ENCODE measurements at regions not wholly inside any gene's neighbourhood (a gene's known extent, or its start where the extent isn't known, plus 50 kb on each side); places are given as distances from the start of the nearest gene placed in this dataset.
"Not testable (repeated sequence)": the region's sequence is repeated elsewhere in the genome, so short reads cannot be mapped to it uniquely, and the experiment has no call there.

DNA sequence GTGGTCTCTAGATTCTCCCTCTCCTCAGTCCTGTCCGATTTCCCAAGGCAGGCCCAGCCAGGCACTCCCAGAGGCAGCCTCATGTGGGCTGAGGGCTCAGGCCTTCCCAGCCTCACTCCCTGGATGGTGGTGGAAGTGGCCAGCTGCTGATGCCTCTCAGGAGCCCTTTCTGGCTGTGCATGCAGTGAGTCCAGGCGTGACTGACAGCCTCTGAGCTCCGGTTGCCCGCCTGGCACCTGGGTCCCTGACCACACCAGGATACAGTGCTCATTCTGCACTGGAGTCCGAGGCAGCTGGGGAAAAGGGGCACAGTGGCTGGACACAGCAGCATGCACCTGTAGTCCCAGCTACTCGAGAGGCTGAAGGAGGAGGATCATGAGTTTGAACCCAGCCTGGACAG lies 132.6 kb downstream of the CUL2 start:
- H3K4me3 ChIP-seq (ENCODE audit: insufficient read depth, low read depth, low read length): no peak overlapping the region
- no peaks in the 10 kb centered on the region for H3K27me3 ChIP-seq (ENCODE audit: control insufficient read depth, insufficient read depth, low read length)
- no peak for DNase-seq
- no peaks in the 10 kb centered on the region for H3K36me3 ChIP-seq (replicated peaks; ENCODE audit: control insufficient read depth, insufficient read depth, low read length)

- no peaks in the 10 kb centered on the region for H3K36me3 ChIP-seq (replicated peaks; ENCODE audit: control insufficient read depth, insufficient read depth, low read length)
- no peak for DNase-seq
- no peaks in the 10 kb centered on the region for H3K27me3 ChIP-seq (ENCODE audit: control insufficient read depth, insufficient read depth, low read length)
- no peak overlapping the region for H3K4me3 ChIP-seq (ENCODE audit: insufficient read depth, low read depth, low read length)
Observed at GRCh38 chr10:34956756-34957155, 133.4 kb downstream of the CUL2 start.

GRCh38 chr10:34955391-34955790 lies 134.8 kb downstream of the CUL2 start:
- Histone ChIP-seq H3K4me3 (ENCODE audit: insufficient read depth, low read depth, low read length) (no peak overlapping the region), H3K36me3 (replicated peaks; ENCODE audit: control insufficient read depth, insufficient read depth, low read length) (no peaks in the 10 kb centered on the region)
- DNase-seq: no peak

DNA sequence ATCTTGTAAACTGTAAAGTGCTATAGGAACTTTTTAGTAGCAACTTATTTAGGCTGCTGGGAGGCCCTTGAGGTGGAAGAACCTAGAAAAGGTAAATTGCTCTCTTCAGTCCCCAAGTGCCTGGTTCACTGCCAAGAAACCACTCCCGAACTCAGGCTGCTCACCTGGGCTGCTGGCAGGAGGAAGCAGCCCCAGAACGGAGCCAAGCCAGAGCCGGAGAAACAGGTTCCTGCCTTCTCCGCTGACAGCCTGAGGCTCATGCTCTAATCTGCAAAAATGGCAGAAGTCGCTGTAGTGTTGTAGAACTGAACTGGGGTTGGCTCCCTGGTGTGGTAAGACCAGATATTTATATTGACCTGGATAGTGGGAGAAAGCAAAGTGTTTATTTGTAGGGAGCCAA lies 136.0 kb downstream of the CUL2 start:
- Histone ChIP-seq H3K36me3 (replicated peaks; ENCODE audit: control insufficient read depth, insufficient read depth, low read length) (no peaks in the 10 kb centered on the region), H3K27me3 (ENCODE audit: control insufficient read depth, insufficient read depth, low read length) (no peaks in the 10 kb centered on the region), H3K4me3 (ENCODE audit: insufficient read depth, low read depth, low read length) (no peak overlapping the region)
- DNase-seq: no peak

More at GRCh38 chr10:34955391-34955790, 134.8 kb downstream of the CUL2 start:
- no peaks in the 10 kb centered on the region for H3K27me3 ChIP-seq (ENCODE audit: control insufficient read depth, insufficient read depth, low read length)

DNA sequence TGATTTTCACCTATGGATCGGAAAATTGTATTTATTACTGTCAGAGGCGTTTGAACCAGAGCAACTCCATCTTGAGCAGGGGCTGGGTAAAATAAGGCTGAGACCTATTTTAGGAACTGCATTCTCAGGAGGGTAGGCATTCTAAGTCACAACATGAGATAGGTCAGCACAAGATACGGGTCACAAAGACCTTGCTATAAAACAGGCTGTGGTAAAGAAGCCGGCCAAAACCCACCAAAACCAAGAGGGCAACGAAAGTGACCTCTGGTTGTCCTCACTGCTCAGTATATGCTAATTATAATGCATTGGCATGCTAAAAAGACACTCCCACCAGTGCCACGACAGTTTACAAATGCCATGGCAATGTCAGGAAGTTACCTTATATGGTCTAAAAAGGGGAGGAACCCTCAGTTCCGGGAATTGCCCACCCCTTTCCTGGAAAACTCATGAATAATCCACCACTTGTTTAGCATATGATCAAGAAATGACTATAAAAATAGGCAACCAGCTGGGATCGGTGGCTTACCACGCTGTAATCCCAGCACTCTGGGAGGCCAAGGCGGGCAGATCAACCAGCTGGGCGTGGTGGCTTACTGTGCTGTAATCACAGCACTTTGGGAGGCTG lies 136.3 kb upstream of the PARD3 start:
- not testable (repeated sequence) for DNase-seq; H3K4me3 ChIP-seq (ENCODE audit: insufficient read depth, low read depth, low read length); H3K27me3 ChIP-seq (ENCODE audit: control insufficient read depth, insufficient read depth, low read length); H3K36me3 ChIP-seq (replicated peaks; ENCODE audit: control insufficient read depth, insufficient read depth, low read length)

DNA sequence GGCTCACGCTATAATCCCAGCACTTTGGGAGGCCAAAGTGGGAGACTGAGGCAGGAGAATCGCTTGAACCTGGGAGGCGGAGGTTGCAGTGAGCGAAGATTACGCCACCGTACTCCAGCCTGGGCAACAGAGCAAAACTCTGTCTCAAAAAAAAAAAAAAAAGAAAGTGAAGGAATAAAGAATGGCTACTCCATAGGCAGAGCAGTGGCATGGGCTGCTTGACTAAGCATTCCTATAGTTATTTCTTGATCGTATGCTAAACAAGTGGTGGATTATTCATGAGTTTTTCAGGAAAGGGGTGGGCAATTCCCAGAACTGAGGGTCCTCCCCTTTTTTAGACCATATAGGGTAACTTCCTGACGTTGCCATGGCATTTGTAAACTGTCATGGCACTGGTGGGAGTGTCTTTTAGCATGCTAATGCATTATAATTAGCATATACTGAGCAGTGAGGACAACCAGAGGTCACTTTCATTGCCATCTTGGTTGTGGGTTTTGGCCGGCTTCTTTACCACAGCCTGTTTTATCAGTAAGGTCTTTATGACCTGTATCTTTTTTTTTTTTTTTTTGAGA lies 130.9 kb upstream of the PARD3 start:
- not testable (repeated sequence) for H3K36me3 ChIP-seq (replicated peaks; ENCODE audit: control insufficient read depth, insufficient read depth, low read length); H3K27me3 ChIP-seq (ENCODE audit: control insufficient read depth, insufficient read depth, low read length); DNase-seq; H3K4me3 ChIP-seq (ENCODE audit: insufficient read depth, low read depth, low read length)

DNA sequence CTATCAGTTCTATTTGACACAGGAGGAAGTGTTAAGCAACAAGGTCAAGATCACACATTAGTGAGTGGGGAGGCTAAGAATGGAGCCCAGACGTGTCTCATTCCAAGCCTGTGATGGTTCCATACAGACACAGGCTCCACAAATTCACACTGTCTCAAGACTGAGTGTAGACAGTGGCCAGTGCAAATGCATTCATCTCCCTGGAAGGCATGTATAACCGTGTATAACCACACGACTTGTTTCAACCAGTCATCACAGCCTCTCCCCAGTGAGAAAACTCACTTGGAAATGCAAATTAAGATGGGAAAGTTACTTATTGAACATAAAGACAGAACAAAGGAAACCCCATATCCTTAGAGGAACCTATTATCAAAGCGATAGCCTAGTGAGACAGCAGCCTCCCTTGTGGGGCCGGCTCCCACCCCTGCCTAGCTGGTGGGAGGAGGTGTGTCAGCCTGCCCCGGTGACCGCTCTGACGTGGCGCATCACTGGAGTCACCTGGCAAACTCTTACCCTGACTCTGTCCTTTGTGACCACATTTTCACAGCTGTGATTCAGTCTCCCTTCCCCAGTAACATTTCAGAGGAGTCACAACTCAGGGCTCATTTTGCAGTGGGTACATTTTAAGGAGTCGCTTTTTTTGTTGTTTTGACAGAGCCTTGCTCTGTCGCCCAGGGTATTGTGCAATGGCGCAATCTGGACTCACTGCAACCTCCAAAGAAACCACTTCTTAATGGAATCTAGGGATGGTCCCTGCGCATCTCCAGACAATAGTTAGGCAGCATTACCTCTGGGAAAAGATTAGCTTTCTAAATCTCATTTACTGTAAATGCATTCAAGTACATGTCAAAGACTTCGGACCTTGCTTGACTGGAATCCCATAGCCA lies 126.6 kb upstream of the PARD3 start:
- H3K4me3 ChIP-seq (ENCODE audit: insufficient read depth, low read depth, low read length): no peak overlapping the region
- H3K27me3 ChIP-seq (ENCODE audit: control insufficient read depth, insufficient read depth, low read length): no peaks in the 10 kb centered on the region
- DNase-seq: no peak
- H3K36me3 ChIP-seq (replicated peaks; ENCODE audit: control insufficient read depth, insufficient read depth, low read length): no peaks in the 10 kb centered on the region

GRCh38 chr10:34940436-34940835 lies 125.3 kb upstream of the PARD3 start:
- Histone ChIP-seq H3K4me3 (ENCODE audit: insufficient read depth, low read depth, low read length) (no peak overlapping the region), H3K27me3 (ENCODE audit: control insufficient read depth, insufficient read depth, low read length) (no peaks in the 10 kb centered on the region), H3K36me3 (replicated peaks; ENCODE audit: control insufficient read depth, insufficient read depth, low read length) (no peaks in the 10 kb centered on the region)
- no peak for DNase-seq

DNA sequence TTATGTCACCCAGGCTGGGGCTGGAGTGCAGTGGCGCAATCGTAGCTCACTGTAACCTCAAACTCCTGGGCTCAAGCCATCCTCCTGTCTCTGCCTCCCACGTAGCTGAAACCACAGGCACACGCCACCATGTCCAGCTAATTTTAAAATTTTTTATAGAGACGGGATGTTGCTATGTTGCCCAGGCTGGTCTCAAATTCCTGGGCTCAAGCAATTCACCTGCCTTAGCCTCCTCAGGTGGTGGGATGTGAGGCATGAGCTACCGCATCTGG lies 123.2 kb upstream of the PARD3 start:
- Histone ChIP-seq H3K36me3 (replicated peaks; ENCODE audit: control insufficient read depth, insufficient read depth, low read length) (no peaks in the 10 kb centered on the region), H3K27me3 (ENCODE audit: control insufficient read depth, insufficient read depth, low read length) (no peaks in the 10 kb centered on the region), H3K4me3 (ENCODE audit: insufficient read depth, low read depth, low read length) (no peak overlapping the region)
- DNase-seq: no peak

- not testable (repeated sequence) for H3K27me3 ChIP-seq (ENCODE audit: control insufficient read depth, insufficient read depth, low read length); H3K4me3 ChIP-seq (ENCODE audit: insufficient read depth, low read depth, low read length); DNase-seq; H3K36me3 ChIP-seq (replicated peaks; ENCODE audit: control insufficient read depth, insufficient read depth, low read length)
Observed at GRCh38 chr10:34937643-34938398, 122.7 kb upstream of the PARD3 start.

DNA sequence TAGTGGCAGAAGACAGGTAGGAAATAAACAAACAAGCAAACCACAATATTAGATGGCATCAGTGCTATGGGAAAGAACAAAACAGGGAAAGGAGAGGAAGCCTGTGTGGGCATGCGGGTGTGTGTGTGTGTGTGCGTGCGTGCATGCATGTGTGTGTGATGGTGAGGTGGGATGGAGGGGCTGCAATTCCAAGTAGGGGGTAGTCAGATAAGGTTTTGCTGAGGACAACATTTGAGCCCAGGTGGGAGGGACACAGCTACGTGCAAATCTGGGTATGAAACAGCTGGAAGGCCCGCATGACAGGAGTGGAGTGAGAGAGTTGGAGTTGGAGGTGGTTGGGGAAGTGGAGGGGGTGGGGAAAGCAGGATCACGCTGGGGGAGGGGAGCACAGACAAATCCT lies 121.0 kb upstream of the PARD3 start:
- Histone ChIP-seq H3K36me3 (replicated peaks; ENCODE audit: control insufficient read depth, insufficient read depth, low read length) (no peaks in the 10 kb centered on the region), H3K27me3 (ENCODE audit: control insufficient read depth, insufficient read depth, low read length) (no peaks in the 10 kb centered on the region), H3K4me3 (ENCODE audit: insufficient read depth, low read depth, low read length) (no peak overlapping the region)
- no peak for DNase-seq

GRCh38 chr10:34933676-34934075 lies 118.6 kb upstream of the PARD3 start:
- H3K4me3 ChIP-seq (ENCODE audit: insufficient read depth, low read depth, low read length): no peak overlapping the region
- H3K27me3 ChIP-seq (ENCODE audit: control insufficient read depth, insufficient read depth, low read length): no peaks in the 10 kb centered on the region
- H3K36me3 ChIP-seq (replicated peaks; ENCODE audit: control insufficient read depth, insufficient read depth, low read length): no peaks in the 10 kb centered on the region
- no peak for DNase-seq

DNA sequence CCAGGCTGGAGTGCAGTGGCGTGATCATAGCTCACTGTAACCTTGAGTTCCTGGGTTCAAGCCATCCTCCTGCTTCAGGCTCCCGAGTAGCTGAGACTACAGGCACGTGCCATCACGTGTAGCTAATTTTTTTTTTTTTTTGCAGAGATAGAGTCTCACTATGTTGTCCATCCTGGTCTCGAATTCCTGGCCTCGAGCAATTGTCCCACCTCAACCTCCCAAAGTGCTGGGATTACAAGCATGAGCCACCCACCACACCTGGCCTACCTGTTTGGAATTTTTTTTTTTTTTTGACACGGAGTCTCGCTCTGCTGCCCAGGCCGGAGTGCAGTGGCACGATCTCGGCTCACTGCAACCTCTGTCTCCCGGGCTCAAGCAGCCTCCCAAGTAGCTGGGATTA lies 117.1 kb upstream of the PARD3 start:
- Histone ChIP-seq H3K4me3 (ENCODE audit: insufficient read depth, low read depth, low read length) (no peak overlapping the region), H3K27me3 (ENCODE audit: control insufficient read depth, insufficient read depth, low read length) (no peaks in the 10 kb centered on the region), H3K36me3 (replicated peaks; ENCODE audit: control insufficient read depth, insufficient read depth, low read length) (no peaks in the 10 kb centered on the region)
- no peak for DNase-seq

DNA sequence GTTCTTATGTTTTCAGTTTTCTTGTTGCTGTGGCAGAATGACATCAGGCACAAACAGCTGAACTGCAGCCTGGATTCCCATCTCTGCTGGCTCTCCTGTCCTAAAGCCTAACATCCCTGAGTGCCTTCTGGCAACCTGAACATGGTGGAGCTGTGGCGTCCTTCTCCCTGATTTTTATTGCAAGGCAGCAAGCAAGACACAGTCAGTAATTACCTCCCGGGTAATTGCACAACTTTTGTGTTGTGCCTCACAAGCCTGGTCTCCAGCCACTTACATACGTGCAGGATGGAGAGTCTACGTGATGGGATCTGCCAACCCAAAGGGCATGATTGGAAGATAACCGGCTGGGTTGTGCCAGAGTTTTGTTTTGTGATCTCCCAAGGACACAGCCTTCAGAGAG lies 116.1 kb upstream of the PARD3 start:
- no peak for DNase-seq
- Histone ChIP-seq H3K36me3 (replicated peaks; ENCODE audit: control insufficient read depth, insufficient read depth, low read length) (no peaks in the 10 kb centered on the region), H3K4me3 (ENCODE audit: insufficient read depth, low read depth, low read length) (no peak overlapping the region), H3K27me3 (ENCODE audit: control insufficient read depth, insufficient read depth, low read length) (no peaks in the 10 kb centered on the region)

DNA sequence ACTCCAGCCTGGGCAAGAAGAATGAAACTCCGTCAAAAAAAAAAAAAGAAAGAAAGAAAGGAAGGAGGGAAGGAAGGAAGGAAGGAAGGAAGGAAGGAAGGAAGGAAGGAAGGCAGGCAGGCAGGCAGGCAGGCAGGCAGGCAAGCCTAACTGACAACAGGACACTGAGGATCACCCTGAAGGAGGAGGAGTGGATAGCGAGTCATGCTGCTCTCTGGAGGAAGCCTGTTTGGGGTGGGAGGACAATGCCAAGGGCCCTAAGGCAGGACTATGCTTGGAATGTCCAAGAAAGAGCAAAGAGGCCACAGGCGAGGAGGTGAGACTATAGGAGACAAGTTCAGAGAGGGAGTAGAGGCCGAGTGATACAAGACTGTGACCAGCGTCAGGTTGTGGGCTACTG lies 107.0 kb upstream of the PARD3 start:
- DNase-seq: no peak
- no peak overlapping the region for H3K4me3 ChIP-seq (ENCODE audit: insufficient read depth, low read depth, low read length)
- no peaks in the 10 kb centered on the region for H3K36me3 ChIP-seq (replicated peaks; ENCODE audit: control insufficient read depth, insufficient read depth, low read length)
- no peaks in the 10 kb centered on the region for H3K27me3 ChIP-seq (ENCODE audit: control insufficient read depth, insufficient read depth, low read length)
